ENCODE measurements at regions not wholly inside any gene's neighbourhood (a gene's known extent, or its start where the extent isn't known, plus 50 kb on each side); places are given as distances from the start of the nearest gene placed in this dataset.

DNA sequence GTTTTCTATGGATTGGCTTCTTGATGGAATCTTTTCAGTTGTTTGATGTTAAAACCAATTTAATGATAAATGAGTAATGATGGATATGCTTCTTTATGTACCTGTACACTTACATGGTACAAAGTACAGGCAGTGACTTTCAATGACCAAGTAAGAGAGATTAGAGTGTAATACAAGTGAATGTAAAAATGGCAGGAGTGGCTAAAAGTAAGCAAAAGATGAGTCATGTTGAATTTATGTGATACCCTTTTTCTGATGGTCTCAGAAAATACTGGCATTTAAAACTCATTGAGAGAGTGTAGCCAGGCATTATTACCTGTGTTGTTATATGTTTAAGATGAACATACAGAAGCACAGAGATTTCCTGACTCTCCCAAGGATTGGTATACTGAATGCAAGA is 97.1 kb downstream of the GPR85 start:
- TF ChIP-seq GATA3 (IDR thresholded peaks at IDR 0.05; ENCODE audit: low read depth, low read length) (no peak), GATA2 (IDR thresholded peaks at IDR 0.05; ENCODE audit: low read depth, low read length) (no peak)

DNA sequence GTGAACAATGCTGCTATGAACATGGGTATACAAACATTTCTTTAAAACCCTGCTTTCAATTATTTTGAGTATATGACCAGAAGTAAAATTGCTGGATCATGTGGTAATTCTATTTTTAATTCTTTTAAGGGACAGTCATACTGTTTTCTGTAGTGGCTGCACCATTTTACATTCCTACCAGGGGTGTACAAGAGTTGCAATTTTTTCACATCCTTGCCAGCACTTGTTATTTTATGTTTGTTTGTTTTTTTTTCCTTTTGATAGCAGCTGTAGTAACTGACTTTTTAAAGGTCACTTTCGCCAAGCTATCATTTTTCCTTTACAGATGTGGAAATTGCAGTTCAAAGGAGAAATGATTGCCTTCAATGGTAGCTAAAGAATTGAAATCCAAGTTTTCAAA is 99.5 kb downstream of the GPR85 start:
- TF ChIP-seq GATA2 (IDR thresholded peaks at IDR 0.05; ENCODE audit: low read depth, low read length), result no peak
- TF ChIP-seq GATA3 (IDR thresholded peaks at IDR 0.05; ENCODE audit: low read depth, low read length), result no peak

DNA sequence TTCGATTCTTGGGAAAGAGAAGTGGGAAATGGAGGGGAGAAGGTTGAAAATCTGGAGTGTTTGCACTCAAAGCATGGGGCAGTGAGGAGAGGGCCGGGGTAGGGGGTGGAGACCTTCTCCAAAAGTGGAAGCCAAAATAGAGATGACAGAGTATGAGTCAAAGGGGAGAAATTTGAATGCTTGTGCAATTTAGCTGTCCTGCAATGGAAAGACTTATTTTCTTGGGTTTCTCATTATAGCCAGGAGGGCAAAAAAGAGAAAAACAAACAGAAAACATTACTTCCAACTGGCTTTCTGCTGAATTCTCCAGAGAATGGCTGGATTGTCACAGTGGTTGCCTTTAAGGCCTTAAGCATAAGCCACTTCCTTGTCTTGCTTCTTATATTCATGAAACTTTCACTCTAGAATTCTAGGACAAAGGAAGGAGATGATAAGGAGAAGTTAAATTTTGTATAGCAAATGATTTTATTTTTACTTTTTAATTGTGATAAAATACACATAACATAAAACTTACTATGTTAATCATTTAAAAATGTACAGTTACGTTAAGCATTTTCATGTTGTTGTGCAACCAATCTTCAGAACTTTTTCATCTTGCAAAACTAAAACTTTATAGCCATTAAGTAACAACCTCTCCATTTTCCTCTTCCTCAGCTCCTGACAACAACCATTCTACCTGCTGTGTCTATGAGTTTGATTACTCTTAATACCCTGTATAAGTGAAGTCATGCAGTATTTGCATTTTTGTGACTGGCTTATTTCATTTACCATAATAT is 100.2 kb downstream of the GPR85 start:
- no peak for TF ChIP-seq GATA2 (IDR thresholded peaks at IDR 0.05; ENCODE audit: low read depth, low read length)
- TF ChIP-seq GATA3 (IDR thresholded peaks at IDR 0.05; ENCODE audit: low read depth, low read length), result no peak

DNA sequence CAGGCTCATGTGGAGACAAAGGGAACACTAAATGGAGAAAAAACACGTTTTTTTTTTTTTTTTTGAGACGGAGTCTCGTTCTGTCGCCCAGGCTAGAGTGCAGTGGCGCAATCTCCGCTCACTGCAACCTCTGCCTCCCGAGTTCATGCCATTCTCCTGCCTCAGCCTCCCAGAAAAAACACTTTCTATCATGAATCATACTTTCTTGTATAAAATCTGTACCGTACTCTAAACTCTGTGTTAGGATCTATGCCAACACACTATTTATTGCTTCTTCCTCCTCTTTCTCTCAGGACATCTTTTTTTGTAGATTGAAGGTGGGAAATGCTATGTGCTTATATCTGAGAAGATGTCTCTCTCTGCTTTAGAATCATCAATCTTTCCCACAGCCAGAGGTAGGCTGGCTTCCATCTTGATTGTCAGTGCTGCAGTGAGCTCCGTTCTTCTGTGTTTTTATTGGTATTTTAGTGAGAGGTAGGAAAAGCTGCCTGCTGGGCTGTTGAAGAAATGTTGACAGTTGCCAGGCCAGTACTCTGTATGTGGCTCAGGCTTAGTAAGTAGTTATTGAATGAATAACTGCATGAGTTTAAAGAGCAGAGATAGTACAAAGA is 101.1 kb downstream of the GPR85 start:
- TF ChIP-seq GATA2 (IDR thresholded peaks at IDR 0.05; ENCODE audit: low read depth, low read length) (no peak), GATA3 (IDR thresholded peaks at IDR 0.05; ENCODE audit: low read depth, low read length) (no peak)

DNA sequence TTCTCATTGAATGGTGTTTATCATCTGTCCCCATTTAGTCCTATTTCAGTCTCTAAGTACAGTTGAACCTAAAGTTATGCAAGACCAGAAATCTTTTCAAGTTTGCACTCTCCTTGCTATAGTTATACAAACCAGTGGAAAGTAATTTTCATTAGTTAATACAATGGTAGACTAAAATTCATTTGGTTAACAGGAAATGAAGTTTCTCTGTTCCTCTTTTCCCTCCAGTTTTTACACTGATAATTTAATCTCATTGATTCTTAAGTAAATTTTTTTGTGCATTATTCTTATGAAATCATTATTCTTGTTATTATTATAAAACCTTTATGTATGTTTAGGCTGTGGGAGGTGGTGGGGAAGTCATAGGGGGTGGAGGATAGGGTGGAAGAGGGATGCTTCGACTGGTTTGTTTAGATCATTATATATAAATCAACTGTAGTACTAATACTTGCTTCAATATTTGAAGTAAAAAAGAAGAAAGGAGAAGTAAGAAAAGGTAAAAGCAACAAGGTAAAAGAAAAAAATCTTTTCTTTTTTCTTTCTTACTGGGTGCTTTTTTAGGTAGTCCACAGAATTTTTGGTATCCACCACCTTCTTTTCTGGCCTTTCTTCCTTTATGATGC is 104.1 kb downstream of the GPR85 start:
- TF ChIP-seq GATA3 (IDR thresholded peaks at IDR 0.05; ENCODE audit: low read depth, low read length), result no peak
- TF ChIP-seq GATA2 (IDR thresholded peaks at IDR 0.05; ENCODE audit: low read depth, low read length), result no peak

DNA sequence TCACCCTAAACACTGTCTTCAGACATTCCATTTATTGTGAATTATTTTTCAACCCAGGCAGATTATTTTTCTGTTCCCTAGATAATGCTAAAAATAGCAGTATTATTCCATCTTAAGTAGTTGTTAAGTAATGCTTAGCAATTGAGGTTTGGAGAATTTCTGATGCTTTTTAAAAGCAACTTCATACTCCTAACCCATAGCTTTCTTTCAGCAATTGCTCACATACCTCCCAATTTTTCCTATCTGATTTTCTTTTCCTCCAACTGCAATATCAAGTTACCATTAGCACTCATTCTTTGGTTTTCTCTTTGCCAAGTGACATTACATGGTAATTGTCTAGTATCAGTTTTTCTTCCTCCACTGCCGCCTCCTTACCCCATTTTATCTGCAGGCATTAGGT is 104.7 kb downstream of the GPR85 start:
- TF ChIP-seq GATA2 (IDR thresholded peaks at IDR 0.05; ENCODE audit: low read depth, low read length), result no peak
- TF ChIP-seq GATA3 (IDR thresholded peaks at IDR 0.05; ENCODE audit: low read depth, low read length), result no peak

DNA sequence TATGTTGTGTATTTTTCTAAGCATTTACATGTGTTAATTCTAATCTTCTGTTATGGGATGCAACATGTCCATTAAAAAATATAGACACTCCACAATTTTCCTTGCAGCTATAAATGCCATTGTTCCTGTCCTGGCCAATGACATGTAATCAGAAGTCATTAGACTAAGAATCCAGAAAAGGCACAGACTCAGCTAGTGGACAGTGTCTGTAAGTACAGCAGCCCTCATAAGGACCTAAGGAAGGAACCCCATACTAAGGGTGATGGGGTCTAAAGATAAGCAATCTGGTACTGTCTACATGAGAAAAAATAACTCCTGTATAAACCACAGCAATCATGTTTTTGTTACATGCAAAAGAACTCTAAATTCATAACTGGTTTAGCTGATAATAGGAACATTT is 115.9 kb downstream of the GPR85 start:
- TF ChIP-seq GATA3 (IDR thresholded peaks at IDR 0.05; ENCODE audit: low read depth, low read length) (no peak), GATA2 (IDR thresholded peaks at IDR 0.05; ENCODE audit: low read depth, low read length) (no peak)

DNA sequence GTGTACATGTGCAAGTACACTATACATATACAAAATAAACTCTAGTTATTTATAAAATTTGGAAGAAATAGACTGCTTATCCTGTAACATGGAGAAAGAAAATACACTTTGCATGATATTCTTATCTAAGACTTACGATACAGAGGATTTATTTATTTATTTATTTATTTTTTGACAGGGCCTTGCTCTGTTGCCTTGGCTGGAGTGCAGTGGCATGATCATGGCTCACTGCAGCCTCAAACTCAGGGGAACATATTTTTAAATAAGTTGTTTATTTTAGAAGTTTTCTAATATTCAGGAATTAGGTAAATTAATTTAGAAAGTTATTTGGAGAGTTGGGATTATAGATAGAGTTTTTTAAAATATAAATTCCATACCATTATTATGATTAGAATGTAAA is 116.7 kb downstream of the GPR85 start:
- TF ChIP-seq GATA3 (IDR thresholded peaks at IDR 0.05; ENCODE audit: low read depth, low read length), result no peak
- no peak for TF ChIP-seq GATA2 (IDR thresholded peaks at IDR 0.05; ENCODE audit: low read depth, low read length)

DNA sequence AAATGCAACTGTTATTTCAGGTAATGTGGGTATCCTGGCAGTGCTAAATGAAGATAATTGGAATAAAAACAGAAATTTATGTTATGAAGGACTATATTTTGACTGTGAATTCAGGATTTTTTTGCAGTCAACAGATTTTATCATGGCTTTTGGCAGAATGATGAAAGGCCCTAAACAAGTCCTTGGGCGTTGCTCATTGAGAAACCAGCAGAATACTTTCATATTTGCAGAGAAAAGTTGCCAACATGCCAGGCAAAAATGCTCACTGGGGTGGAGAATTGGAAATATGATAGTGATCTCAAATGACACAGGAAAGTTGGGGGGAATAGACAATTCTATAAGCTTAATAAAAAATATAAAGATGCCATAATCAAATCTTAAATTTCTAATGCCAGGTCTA is 121.1 kb downstream of the GPR85 start:
- TF ChIP-seq GATA3 (IDR thresholded peaks at IDR 0.05; ENCODE audit: low read depth, low read length), result no peak
- TF ChIP-seq GATA2 (IDR thresholded peaks at IDR 0.05; ENCODE audit: low read depth, low read length), result no peak

DNA sequence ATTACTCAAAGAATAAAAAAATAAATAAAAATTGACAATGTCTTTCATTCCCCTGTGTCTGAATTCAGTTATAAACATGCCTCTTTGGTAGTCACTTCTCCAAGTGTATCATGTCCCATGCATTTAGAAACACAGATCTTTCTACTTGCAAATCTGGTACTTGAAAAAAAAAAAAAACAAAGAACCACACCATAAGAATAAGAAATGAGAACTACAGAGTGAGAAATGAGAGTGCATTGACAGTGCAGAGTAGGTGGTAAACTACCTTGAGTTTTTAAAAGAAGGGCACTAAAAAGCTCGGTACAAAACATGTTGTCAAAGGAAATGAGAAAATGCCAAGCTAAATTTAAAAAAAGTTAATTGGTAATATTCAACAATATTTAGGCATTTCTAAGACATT is 123.0 kb downstream of the GPR85 start:
- no peak for TF ChIP-seq GATA2 (IDR thresholded peaks at IDR 0.05; ENCODE audit: low read depth, low read length)
- TF ChIP-seq GATA3 (IDR thresholded peaks at IDR 0.05; ENCODE audit: low read depth, low read length), result no peak

DNA sequence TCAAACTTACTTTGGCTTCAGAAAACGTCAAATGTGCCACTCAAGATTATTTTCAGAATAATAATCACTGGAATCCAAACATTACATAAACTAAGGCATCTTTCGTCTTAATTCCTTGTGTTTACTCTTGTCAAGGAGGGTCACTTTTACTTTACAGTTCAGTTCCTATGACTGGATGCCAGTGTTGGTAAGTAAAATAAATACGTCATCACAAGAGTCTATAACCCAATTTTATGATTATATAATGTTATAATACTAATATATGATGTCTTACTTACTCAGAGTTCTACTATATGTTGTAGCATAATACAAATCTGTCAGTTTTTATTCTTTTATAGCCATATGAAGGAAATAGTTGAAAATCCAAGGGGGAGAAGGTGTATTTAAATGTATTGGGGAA is 123.8 kb downstream of the GPR85 start:
- TF ChIP-seq GATA3 (IDR thresholded peaks at IDR 0.05; ENCODE audit: low read depth, low read length), result no peak

DNA sequence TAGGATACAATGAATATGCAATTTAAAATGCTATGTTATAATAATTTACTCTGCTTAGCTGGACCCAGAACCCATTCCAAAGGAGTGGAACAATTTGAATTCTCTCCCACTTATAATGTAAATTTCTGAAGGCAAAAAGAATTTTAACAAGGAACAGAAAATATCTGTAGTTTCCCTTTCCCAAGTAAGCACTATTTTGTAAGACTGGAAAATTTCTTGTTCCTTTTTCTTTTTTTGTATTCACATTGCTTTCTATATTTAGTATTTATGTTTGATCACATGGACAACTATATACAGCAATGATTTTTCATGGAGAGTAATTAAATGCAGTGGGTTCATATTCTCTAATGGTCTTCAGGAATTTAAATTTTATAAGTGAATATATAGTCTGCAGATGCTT is 127.4 kb downstream of the GPR85 start:
- TF ChIP-seq GATA2 (IDR thresholded peaks at IDR 0.05; ENCODE audit: low read depth, low read length), result no peak
- TF ChIP-seq GATA3 (IDR thresholded peaks at IDR 0.05; ENCODE audit: low read depth, low read length), result no peak

DNA sequence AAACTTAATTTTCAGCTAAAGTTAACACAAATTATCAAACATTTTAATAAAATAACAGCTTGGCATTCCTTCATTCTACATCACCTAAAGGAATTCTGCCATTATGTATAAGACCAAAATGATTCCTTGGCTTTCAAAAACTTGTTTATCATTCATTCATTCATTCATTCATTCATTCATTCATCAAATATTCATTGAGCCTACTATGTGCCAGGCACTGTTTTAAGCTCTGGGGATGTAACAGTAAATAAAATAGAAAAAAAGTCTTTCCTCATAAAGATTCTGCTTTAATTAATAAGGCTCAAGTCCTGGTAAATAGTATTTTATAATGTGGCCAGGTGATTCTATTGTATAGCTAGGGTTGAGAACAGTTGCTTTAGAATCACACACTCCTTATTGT is 127.9 kb downstream of the GPR85 start:
- no peak for TF ChIP-seq GATA3 (IDR thresholded peaks at IDR 0.05; ENCODE audit: low read depth, low read length)
- no peak for TF ChIP-seq GATA2 (IDR thresholded peaks at IDR 0.05; ENCODE audit: low read depth, low read length)

DNA sequence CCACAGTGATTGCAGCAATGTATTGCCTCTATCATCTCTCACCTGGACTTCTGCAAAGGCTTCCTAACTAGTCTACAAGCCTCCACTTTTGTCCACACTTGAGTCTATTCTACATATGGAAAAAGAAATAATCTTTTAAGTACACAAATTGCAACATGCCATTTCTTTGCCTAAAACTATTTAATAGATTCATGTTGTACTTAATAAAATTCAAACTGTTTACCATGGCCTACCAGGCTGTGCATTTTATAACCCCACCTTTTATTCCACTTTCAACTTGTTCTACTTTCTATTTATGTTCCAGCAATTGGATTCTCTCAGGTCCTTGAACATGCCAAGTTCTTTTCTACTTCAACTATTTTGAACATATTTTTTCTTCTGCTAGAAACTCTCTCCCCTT is 128.7 kb downstream of the GPR85 start:
- TF ChIP-seq GATA2 (IDR thresholded peaks at IDR 0.05; ENCODE audit: low read depth, low read length) (no peak), GATA3 (IDR thresholded peaks at IDR 0.05; ENCODE audit: low read depth, low read length) (no peak)

DNA sequence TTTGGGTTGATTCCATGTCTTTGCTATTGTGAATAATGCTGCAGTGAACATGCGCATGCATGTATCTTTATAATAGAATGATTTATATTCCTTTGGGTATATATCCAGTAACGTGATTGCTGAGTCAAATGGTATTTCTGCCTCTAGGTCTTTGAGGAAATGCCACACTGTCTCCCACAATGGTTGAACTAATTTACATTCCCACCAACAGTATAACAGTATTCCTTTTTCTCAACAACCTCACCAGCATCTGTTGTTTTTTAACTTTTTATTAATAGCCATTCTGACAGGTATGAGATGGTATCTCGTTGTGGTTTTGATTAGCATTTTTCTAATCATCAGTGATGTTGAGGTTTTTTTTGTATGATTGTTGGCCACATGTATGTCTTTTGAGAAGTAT is 133.6 kb downstream of the GPR85 start:
- 0 out of 2 replicates have a peak, but pooled peaks have one; percentile 13 for TF ChIP-seq GATA3 (IDR thresholded peaks at IDR 0.05; ENCODE audit: low read depth, low read length)

Data from SH-SY5Y (cell line).